ENCODE measurements at regions not wholly inside any gene's neighbourhood (a gene's known extent, or its start where the extent isn't known, plus 50 kb on each side); places are given as distances from the start of the nearest gene placed in this dataset.

DNA sequence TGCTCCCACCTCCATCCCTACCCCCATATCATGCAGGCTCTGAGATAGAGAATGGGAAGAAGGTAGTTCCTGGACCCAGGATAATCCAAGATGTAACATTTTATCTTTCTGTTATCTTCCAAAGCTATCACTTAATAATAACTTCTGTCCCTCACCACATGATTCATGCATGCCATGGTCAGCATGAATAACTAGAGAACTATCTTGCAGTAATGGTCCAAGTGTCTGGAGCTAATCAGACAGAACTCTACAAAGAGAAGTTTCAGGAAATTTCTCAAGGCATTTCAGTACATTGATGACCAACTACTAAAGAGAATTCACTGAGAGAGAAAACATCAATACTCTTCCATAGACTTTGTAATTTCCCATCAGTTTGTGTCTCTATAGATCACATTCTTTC, 1469.7 kb upstream of the PIK3C3 start:
- no peak for DNase-seq

DNA sequence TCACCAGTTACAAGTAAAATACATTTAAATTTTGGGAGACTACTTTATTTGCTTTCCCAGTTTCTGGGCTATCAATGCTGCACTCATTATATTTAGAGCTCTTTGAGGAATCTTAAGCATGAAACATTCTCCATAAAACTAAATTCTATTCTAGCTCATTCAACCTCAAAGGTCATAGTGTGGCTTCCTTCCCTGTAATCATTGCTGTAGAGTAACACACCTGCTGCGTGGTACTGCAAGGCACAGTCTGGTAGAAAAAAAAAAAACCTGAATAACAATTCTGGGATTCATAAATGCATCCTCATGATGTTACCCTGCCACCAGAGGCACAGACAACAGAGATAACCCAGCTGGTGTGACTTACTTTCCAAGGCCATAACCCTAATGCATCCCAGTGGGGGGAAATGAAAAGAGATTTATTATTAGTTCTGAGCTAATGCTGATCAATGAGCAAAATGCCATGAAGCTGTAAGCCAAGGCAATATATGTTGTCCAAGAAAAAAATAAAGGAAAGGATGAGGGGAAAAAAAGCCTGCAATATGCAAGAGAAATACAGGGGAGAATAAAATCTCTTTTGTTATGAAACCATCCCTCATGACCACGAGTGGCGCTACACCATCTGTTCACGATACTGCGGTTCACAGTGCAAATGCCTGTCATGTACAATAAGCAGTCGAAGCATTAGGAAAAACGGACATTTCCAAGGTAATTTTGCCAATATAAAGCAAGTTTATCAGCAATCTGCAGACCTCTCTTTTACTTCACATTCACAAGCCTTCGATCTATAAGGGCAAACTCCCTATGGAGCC, 1481.6 kb upstream of the PIK3C3 start:
- DNase-seq: no peak

DNA sequence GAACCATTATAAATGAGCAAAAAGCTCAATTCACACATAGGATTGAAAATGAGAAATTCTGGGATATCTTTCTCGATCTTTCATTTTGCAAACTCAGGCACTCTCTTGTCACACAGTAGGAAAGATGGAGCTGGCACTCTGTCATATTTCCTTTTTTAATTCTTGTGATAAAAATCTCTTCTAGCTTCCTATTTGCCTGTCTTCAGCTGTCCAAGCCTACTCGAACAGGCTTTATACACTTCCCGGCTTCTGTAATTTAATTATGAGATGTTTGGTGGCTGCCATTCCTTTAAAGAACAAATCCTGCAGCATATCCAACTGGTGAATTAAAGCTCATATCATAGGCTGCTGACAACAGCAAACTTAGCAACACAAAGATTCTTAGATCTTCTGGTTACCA, 1484.3 kb upstream of the PIK3C3 start:
- DNase-seq: no peak

DNA sequence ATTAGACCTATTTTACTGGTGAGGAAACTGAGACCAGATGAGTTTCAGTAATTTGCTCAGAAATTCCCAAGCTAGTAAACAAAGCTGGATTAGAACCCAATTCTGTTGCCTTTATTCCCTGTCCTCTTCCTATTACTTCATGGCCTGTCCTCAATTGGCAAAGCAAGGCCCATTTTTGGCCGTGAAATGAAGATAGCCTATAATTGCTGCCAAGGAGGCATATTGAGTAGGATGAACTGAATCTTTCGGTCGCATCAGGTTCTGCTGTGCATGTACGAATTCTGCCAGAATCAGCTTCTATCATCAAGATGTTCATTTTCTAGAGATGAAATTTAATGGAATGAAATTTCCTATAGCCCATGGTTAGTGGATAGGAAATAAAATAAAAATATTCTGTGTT, 1485.2 kb upstream of the PIK3C3 start:
- DNase-seq: no peak

DNA sequence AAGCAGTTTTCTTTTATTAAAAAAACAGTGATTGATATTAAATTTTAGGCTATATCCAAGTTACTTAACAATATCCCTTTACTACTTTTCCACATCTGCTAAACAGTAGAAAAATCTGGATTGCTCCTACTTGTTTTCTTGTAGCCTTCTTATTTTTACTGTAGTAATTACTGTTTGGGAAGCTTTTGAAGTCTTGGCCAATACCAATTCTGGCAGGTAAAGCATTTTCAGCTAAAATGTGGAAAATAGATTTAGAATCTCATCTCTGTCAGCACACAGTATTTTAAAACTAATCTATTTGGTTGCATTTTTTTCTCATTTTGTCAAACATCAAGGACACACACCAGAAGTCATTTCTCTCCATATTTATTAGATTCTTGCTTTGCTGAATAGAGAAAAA, 1485.7 kb upstream of the PIK3C3 start:
- no peak for DNase-seq

DNA sequence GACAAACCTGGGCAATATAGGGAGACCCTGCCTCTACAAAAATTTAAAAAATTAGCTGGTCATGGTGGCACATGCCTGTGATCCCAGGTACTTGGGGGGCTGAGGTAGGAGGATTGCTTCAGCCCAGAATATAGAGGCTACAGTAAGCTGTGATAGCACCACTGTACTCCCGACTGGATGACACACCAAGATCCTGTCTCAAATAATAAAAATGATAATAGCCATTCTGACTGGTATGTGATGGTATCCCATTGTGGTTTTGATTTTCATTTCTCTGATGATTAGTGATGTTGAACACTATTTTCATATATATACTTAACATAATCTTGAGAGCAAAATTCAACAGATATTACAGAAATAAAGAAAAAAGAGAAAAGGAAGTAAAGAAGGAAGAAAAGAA, 1491.0 kb upstream of the PIK3C3 start:
- DNase-seq: no peak

DNA sequence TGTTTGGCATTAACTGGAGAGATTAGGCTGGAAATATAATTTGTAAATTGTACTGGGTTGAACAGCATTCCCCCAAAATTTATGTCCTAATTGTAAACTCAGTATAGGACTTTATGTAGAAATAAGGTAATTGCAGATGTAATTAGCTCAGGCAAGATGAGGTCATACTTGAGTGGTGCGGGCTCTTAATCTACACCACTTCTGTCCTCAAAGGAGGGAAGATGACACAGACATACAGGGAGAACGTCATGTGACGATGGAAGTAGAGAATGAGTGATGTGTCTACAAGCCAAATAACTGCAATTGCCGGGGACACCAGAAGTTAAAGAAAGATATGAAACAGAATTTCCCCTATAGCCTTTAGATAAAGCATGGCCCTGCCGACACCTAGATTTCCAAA, 1501.1 kb upstream of the PIK3C3 start:
- no peak for DNase-seq

DNA sequence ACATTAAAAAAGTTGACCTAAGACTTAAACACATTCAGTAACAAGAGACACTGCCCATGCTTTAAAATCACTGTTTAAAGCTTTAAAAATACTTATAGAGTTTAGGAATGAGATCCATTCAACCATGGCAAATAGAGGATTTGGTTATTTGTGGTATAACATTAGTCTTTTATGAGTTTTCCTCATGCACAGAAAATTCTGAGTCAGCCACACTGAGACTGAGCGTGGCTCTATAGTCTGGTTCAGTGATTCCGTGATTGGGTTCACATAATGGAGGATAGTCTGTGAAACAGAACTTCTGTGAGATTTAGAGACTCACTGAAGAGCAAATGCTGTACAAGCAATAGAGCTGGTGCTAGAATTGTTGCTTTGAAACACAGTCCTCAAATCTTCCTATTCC, 1502.4 kb upstream of the PIK3C3 start:
- no peak for DNase-seq

DNA sequence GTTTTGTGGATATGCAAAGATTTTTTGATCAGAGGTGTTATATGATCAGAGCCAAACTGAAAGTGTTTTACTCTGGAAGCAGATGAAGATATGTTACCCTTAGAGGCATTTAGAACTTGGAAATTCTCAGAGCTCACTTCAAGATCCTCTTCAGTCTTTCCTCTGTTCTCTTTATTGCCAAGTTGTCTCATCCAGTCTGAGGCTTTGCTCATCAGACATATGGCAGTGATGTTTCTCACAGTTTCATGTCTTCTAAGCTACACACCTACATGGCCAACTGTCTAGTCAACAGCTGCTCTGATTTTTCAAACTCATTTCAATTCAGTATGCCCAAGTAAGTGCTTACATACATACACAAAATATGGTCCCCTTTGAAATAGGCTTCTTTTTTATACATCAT, 1504.3 kb upstream of the PIK3C3 start:
- DNase-seq: no peak

DNA sequence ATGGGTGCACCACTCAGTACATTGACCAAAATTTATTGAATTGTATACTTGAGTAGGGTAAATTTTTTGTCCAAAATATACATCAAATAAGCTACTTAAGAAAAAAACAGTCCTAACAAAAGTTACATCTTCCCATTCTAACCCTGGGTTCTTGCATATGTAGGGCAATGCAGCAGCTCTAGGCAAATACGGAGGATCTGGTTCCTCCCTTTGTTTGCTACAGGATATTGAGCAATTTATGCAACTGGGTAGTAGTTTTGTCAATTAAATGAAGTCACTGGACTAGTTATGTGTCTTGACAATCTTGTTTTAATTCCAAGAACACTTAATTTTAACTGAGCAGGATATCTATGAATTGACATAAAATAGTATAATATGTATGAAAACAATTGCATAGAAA, 1507.2 kb upstream of the PIK3C3 start:
- DNase-seq: no peak

DNA sequence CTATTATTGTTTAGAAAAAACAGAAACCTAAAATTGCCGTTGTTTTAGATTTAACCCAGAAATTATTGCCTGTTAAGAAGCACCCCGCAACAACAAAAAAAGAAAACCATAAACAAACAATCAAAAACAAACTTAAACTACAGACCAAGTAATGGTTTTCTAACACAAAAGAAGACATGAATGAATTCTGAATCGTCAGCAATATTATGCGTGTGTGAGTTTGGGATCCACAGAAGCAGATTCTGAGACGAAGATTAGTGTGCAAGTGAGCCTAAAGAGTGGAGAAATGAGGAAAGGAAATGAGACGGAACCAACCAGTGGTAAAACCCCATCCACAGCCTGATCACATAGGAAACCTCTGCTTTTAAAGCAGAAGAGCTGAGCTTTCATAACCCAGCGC, 1514.9 kb upstream of the PIK3C3 start:
- DNase-seq: no peak

DNA sequence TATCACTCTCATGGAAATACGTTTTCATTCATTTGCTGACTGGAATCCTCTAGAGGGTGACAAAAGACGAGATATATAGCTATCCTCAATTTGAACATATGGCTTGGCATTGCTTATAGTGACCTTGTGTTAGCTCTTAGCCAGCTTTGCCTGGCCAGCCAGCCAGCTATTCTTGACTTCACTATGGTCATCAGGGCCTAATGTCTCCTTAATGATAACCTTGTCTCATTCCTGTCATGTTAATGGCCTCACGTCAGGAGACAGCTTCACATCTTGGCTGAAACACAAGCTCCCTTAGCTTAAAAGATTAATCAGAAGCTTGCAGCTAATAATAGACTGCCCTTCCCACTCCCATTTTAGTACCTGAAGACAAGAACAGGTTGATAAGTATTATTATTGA, 1517.5 kb upstream of the PIK3C3 start:
- DNase-seq: no peak

DNA sequence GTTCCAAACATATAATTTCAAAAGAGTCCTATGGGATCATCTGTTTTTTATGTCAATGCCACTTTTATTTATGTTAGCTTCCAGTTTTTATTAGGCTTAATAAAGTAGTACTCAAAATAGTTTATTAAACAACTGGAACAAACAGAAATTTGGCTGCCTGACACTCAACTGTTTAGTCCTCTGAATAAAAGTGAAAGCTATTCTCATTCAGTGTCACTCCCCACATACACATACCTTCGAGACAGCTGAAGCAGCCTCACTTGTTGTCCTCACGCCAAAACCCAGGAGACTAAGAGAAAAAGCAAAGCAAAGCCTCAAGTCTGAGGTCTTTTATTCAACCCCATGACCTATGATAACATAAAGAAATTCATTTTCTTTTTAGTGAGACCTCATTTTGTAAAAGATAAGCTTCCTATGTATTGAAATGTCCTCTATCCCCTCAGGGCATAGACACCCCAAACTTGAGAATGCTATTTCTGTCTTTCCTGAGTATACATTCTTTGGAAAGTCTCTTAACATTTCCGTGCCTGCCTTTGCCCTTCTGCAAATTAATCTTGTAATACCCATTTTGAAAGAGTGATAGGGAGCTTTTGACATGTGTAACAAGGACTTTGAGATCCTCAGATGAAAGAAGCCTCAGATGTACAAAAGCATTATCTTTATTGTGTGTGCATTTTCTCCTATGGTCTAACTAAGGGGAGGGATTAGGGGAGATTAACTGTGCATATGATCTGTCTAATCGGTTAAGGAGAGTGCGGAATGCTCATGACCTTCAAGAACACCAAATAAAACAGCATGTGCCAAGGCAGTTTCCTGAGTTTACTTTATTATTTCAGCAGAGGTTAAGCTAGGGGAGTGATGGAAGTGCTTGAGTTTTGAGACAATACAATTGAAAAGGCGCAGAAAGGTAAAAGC, 1523.7 kb upstream of the PIK3C3 start:
- no peak for DNase-seq

DNA sequence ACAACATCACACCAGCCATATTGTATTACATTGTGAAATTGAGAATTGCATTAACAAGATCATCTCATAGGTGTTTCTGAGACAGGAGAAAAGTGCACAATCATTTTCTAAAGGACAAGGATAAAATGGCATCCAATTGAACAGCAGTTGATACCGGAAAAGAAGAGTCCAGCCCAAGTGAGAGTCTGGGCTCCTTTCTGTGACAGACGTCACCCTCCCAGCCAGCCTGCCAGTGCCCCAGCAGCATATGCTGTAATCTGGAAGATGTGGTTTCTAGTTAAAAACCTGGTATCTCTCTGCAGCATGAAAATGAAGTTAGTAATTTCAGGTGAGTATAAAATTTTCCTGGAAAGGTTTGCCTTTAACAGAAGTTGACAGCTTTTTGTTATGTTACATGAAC, 1531.7 kb upstream of the PIK3C3 start:
- DNase-seq: no peak

DNA sequence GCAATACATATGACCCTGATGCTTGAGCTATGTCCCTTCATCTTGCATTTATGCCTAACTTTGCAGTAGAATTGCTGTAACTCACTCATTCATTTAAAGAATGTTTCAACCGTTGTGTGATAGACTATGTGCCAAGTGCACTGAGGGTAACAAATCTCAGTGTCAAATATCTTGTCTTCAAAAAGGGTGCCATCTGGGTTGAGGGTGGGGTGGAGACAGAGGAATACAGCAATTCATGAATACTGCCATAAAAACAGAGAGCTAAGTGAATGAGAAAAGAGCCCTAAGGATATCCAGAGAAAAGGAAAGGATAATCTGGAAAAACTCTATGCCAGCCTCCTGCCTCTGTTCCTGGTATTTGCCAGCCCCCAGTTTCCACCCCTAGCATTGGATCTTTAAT, 1534.4 kb upstream of the PIK3C3 start:
- DNase-seq: no peak

DNA sequence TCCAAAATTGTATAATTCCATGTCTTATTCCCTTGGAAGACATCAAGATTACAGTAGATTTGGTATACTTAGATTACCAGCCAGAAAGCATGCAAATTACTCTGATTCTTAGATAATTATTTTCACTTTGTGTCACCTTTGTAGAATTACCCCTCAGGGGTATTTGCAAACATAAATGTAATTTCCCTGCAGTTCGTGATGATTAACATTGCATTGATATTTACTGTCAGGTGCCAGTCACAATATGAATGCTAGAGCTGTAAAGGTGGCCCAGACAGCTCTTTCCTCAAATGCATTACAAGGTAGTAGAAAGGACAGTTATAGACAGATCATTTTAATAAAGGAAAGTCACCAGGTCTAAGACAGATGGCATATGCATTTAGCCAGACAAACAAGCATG, 1537.5 kb upstream of the PIK3C3 start:
- DNase-seq: no peak

DNA sequence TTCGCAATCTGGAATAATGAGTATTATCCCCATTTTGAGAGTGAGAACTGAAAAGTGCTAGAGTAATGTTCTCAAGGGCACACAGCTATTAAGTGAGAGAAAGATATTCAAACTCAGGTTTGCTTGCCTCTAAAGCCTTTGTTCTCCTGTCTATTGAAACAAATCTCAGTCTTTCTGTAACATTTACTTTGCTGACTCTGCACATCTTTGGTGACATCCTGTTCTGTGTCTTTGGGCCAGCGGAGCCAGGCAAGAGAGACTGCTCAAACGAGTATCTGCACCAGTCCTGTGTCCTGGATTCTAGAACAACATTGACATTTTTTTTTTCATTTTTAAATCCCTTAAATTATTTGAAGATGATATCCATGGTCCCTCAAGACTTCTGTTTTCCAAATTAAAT, 1539.2 kb upstream of the PIK3C3 start:
- DNase-seq: no peak

DNA sequence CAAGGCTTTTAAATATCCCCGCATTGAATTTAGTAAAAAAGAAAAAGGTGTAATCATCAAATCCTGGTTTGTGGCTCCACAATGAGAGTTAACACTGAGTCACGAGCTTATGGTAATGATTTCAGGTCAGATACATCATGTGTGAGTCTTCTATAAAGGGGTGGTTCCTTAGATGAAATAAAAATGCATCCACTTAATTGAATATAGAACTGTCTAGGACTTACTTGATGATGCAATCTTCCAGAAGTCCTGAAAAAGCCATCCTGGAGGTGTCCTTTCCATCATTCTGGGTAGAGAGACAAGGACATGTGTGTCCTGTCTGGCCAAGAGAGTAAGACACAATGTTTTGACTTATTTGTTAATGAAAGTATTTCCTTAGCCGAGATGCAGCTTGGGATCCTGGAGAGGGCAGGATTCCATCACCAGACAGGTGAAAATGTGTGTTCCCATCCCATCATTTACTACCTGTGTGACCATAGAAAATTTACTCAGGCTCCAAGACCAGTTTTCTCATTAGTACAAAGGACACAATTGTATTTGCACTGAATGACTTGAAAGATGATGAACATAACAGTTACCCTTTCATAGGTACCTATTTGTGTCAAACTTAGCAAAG, 1539.8 kb upstream of the PIK3C3 start:
- DNase-seq: no peak

DNA sequence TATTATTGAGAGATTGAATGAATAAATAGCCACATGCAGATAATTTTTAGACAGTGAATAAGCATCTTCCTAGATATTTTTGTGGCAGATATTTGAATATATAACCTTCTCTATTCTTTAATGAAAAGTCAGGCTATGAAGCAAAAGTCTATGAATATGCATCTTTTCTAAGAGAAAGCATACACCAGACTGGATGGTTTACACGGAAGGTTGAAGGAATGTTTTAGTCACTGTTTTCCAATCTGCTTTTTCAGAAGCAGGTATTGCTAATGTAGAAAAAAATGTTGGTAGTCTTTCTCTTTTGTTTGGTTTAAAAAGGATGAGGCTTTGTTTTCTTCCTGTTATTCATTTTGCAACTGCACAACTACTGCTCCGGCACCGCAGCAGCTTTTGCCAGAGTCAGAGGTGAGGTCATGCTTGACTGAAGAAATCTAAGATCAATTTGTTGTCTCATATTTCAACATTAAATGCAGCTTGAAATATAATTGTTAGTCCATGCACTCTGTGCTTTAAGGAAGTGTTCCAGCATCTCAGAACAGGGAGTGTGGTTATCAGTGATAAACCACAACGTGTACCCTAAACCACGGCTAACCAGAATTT, 1540.8 kb upstream of the PIK3C3 start:
- no peak for DNase-seq

DNA sequence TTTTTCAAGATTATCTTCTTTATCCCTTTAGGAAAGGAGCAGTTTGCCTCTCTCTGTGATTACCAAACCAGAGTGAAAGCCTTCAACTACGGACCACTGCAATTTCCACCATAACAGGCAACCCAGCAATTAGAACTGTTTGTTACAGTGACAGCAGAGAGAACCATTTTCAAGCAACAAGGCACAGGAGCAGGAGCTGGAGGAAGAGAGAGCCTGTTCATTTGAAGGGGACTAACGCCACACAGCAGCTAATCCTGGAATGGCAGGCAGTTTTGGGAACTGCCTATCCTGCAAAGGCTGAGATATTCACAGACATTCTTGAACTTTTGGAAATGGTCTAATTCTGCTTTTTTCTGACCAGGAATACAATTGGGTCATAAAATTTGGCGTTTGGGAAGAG, 1541.9 kb upstream of the PIK3C3 start:
- no peak for DNase-seq

DNA sequence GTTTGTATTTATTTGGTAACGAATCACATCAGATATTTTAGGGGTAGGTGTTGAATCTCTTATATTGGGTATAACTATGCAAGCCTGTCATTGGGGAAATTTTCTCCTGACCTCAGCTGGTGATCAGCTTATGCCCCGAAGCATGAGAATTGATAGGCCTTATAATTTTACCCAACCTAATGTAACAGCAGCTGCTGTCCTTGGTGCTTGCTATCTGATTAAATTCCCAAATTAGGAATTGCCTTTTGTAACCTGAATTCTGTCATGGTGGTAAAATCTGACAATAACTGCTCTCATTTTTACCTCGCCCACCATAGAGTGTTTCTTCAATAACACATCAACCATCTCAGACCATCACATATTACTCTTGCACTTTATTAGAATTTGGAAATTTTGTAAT, 1542.6 kb upstream of the PIK3C3 start:
- DNase-seq: no peak

DNA sequence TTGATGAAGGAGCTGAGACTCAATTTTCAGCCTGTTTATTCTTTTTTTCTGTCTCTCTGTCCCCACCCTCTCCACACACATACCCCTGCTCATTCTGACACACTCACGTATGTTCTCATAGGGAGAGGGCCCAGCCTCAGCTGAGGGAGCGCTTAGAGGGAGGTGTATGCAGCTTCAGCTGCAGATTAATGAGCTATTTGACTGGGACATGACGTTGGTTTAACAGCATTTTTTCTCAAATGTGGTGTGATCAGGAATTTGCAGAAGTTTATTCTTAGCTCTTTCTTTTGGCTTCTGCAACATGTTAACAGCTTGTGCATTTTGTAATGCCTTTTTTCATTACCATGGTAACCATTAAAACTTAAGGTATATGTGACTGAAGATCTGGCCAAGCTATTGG, 1547.1 kb upstream of the PIK3C3 start:
- DNase-seq: no peak

DNA sequence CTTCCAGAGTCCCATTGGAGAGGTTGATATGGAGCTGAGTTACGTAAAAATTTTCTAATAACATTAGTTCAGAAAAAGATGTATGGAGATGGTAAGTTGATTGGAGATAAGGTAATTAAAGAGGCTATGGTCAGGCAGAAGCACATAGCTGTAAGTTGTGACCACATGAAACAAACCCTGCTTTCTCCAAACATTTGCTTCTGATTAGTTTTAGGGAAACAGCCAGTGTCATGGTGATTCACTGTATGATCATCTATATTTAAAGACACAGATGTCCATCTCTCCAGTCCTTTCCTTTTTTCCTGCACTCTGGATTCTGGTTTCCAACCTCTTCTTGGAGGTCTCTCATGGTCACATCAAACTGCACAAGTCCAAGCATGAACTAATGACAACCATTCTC, 1550.8 kb upstream of the PIK3C3 start:
- DNase-seq: no peak

DNA sequence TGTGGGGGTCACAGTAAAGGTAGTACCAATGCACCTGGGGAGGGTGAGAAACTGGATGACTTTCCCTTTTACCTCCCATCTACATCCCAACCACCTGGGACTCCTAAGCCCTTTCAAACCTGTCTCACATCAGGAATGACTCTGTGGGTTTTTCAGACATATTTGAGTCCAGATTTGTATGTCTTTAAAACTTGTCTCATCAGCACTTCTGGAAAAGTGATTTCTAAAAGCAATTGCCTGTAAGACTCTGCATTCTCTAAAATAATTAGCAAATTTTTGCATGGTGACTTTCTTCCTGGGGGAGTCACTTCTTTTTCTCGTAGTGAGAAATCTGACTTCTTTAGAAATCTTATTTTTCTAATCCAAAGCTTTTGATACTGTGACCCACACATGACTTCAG, 1553.0 kb upstream of the PIK3C3 start:
- DNase-seq: no peak
